Right atrium auricular region (tissue), 2 donors: ENCODE measurements at regions not wholly inside any gene's neighbourhood (a gene's known extent, or its start where the extent isn't known, plus 50 kb on each side); places are given as distances from the start of the nearest gene placed in this dataset.

Experiments
- DNase-seq: peaks from one replicate; pipeline ENCODE4 v3.0.0-alpha.2; 2019; ENCODE audit warnings: low spot score
- H3K27ac ChIP-seq, 2 donors: fragments of 200-600 bp; sonication (generic); 1 replicate in 1 of 2; 2 replicates in 1 of 2; pipeline ENCODE4 v1.5.1; 2016 to 2019
- H3K27me3 ChIP-seq, 2 donors: fragments of 200-600 bp; sonication (generic); one replicate each; pipeline versions ENCODE4 v1.5.1 to v1.6.0; 2017 to 2019
- H3K36me3 ChIP-seq: fragments of 200-600 bp; sonication (generic); one replicate; pipeline ENCODE4 v1.5.1; 2016
- H3K4me1 ChIP-seq, 2 donors: fragments of 200-600 bp; sonication (generic); one replicate each; pipeline versions ENCODE4 v1.5.1 to v1.6.0; 2017 to 2019
- H3K4me3 ChIP-seq, 2 donors: fragments of 200-600 bp; sonication (generic); 1 replicate in 1 of 2; 2 replicates in 1 of 2; pipeline ENCODE4 v1.5.1; 2017 to 2019; ENCODE audit warnings: mild to moderate bottlenecking in 1 of 2, moderate library complexity in 1 of 2
- H3K9me3 ChIP-seq, 2 donors: fragments of 200-600 bp; sonication (generic); one replicate each; pipeline ENCODE4 v1.5.1; 2019
- TF ChIP-seq, protein P1 (sequence below), 2 donors: fragments of 200-600 bp; sonication (generic); IDR thresholded peaks; one replicate each; pipeline ENCODE4 v1.5.1; 2019; ENCODE audit warnings: antibody characterized with exemption in 2 of 2

- TF ChIP-seq, protein P1, sequence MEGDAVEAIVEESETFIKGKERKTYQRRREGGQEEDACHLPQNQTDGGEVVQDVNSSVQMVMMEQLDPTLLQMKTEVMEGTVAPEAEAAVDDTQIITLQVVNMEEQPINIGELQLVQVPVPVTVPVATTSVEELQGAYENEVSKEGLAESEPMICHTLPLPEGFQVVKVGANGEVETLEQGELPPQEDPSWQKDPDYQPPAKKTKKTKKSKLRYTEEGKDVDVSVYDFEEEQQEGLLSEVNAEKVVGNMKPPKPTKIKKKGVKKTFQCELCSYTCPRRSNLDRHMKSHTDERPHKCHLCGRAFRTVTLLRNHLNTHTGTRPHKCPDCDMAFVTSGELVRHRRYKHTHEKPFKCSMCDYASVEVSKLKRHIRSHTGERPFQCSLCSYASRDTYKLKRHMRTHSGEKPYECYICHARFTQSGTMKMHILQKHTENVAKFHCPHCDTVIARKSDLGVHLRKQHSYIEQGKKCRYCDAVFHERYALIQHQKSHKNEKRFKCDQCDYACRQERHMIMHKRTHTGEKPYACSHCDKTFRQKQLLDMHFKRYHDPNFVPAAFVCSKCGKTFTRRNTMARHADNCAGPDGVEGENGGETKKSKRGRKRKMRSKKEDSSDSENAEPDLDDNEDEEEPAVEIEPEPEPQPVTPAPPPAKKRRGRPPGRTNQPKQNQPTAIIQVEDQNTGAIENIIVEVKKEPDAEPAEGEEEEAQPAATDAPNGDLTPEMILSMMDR (IDR thresholded peaks at IDR 0.05), result no peak
- DNase-seq, result no peak
- H3K4me1 ChIP-seq, result no peaks in the 10 kb centered on the region
- no peak overlapping the region for H3K27ac ChIP-seq
- no peaks in the 10 kb centered on the region for H3K36me3 ChIP-seq
- no peak overlapping the region for H3K4me3 ChIP-seq
- H3K27me3 ChIP-seq, result no peaks in the 10 kb centered on the region
- H3K9me3 ChIP-seq, result no peaks in the 10 kb centered on the region
Observed at GRCh38 chr18:61953641-61954040, 60.8 kb upstream of the RNF152 start.

GRCh38 chr18:61953161-61953560 is 60.4 kb upstream of the RNF152 start:
- DNase-seq, result no peak
- Histone ChIP-seq H3K4me1 (no peaks in the 10 kb centered on the region), H3K27ac (no peak overlapping the region), H3K9me3 (no peaks in the 10 kb centered on the region), H3K4me3 (no peak overlapping the region), H3K36me3 (no peaks in the 10 kb centered on the region), H3K27me3 (no peaks in the 10 kb centered on the region)
- TF ChIP-seq, protein P1 (IDR thresholded peaks at IDR 0.05), result no peak

DNA sequence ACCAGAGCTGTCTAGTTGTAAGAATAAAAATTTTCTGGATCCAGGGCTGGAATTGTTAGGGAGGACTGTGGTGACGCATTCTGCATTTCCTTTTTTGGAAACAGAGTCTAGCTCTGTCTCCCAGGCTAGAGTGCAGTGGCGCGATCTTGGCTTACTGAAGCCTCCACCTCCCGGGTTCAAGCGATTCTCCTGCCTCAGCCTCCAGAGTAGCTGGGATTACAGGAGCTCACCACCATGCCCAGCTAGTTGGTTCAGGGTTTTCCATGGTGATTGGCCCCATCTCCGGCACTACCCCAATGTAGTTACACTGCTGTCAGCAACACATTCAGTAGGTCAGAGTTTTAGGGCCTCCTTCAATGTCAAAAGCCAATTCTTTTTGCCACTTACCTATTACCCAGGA is 58.6 kb upstream of the RNF152 start:
- no peaks in the 10 kb centered on the region for H3K27me3 ChIP-seq
- no peak for DNase-seq
- H3K4me3 ChIP-seq, result no peak overlapping the region
- H3K4me1 ChIP-seq, result no peaks in the 10 kb centered on the region
- no peaks in the 10 kb centered on the region for H3K9me3 ChIP-seq
- TF ChIP-seq, protein P1 (IDR thresholded peaks at IDR 0.05), result no peak
- no peaks in the 10 kb centered on the region for H3K36me3 ChIP-seq
- H3K27ac ChIP-seq, result no peak overlapping the region

GRCh38 chr18:61950371-61950770 is 57.6 kb upstream of the RNF152 start:
- no peak overlapping the region for H3K4me3 ChIP-seq
- H3K27ac ChIP-seq, result no peak overlapping the region
- no peaks in the 10 kb centered on the region for H3K4me1 ChIP-seq
- H3K36me3 ChIP-seq, result no peaks in the 10 kb centered on the region
- no peak for DNase-seq
- no peaks in the 10 kb centered on the region for H3K9me3 ChIP-seq
- TF ChIP-seq, protein P1 (IDR thresholded peaks at IDR 0.05), result no peak
- H3K27me3 ChIP-seq, result no peaks in the 10 kb centered on the region

DNA sequence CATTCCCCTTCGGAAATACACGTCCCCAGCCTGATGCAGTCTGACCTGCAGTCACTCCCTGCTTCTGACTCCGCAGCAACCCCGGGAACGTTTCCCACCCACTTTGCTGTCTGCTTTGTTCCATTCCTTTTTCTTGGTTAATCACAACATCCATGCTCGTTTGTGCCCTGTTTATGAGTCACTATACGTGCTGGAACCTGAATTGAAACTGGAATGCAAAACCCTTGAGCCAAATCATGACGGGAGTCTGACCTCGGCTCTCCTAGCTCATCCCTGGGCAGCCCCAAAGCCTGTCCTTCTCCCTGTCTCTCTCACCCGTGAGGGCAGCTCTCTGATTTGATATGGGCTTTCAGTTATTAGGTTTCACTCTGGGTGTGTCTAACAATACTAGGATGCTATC is 57.1 kb upstream of the RNF152 start:
- Histone ChIP-seq H3K4me1 (no peaks in the 10 kb centered on the region), H3K36me3 (no peaks in the 10 kb centered on the region), H3K27ac (no peak overlapping the region), H3K27me3 (no peaks in the 10 kb centered on the region), H3K4me3 (no peak overlapping the region), H3K9me3 (no peaks in the 10 kb centered on the region)
- DNase-seq, result no peak
- TF ChIP-seq, protein P1 (IDR thresholded peaks at IDR 0.05), result no peak

GRCh38 chr18:61948846-61949438 is 56.1 kb upstream of the RNF152 start:
- Histone ChIP-seq H3K9me3 (no peaks in the 10 kb centered on the region), H3K4me1 (no peaks in the 10 kb centered on the region), H3K27me3 (no peaks in the 10 kb centered on the region), H3K4me3 (no peak overlapping the region), H3K27ac (no peak overlapping the region), H3K36me3 (no peaks in the 10 kb centered on the region)
- no peak for DNase-seq
- TF ChIP-seq, protein P1 (IDR thresholded peaks at IDR 0.05), result no peak
